Tibial nerve (tissue), 4 donors: ENCODE measurements at regions not wholly inside any gene's neighbourhood (a gene's known extent, or its start where the extent isn't known, plus 50 kb on each side); places are given as distances from the start of the nearest gene placed in this dataset.

Experiments used
- DNase-seq, 2 donors: peaks; one replicate each; pipeline ENCODE4 v3.0.0-alpha.2; 2019; ENCODE audit warnings: low spot score in 2 of 2
- H3K27ac ChIP-seq, 4 donors: fragments of 200-600 bp; sonication (generic) in 3 of 4; one replicate each; pipeline ENCODE4 v1.5.1; 2017 to 2019; ENCODE audit warnings: mild to moderate bottlenecking in 1 of 4
- H3K27me3 ChIP-seq, 2 donors: fragments of 200-600 bp; sonication (generic) in 1 of 2; one replicate each; pipeline versions ENCODE4 v1.5.1 to v1.6.0; 2017 to 2019
- H3K36me3 ChIP-seq, 3 donors: fragments of 200-600 bp; sonication (generic); one replicate each; pipeline ENCODE4 v1.5.1; 2018 to 2019
- H3K4me1 ChIP-seq, 4 donors: fragments of 200-600 bp; sonication (generic) in 3 of 4; one replicate each; pipeline ENCODE4 v1.5.1; 2017 to 2019
- H3K4me3 ChIP-seq, 4 donors: fragments of 200-600 bp; sonication (generic) in 3 of 4; one replicate each; pipeline ENCODE4 v1.5.1; 2017 to 2019; ENCODE audit warnings: mild to moderate bottlenecking in 1 of 4, moderate library complexity in 1 of 4
- H3K9me3 ChIP-seq, 4 donors: fragments of 200-600 bp; sonication (generic) in 3 of 4; one replicate each; pipeline ENCODE4 v1.5.1; 2017 to 2019
- CTCF ChIP-seq, 5 experiments: fragments of 200-600 bp in 3 of 5; fragments of 450-650 bp in 2 of 5; sonication (generic) in 3 of 5; IDR thresholded peaks; one replicate each; pipeline ENCODE4 v1.5.1; 2016 to 2019; ENCODE audit warnings: antibody characterized with exemption in 5 of 5, mild to moderate bottlenecking in 3 of 5, moderate library complexity in 2 of 5
- EP300 ChIP-seq, 2 donors: sonication (generic); formaldehyde crosslinking; IDR thresholded peaks; one replicate each; pipeline ENCODE4 v1.6.1; 2017; ENCODE audit warnings: antibody characterized with exemption in 2 of 2, mild to moderate bottlenecking in 1 of 2
- POLR2A ChIP-seq, 2 donors: fragments of 450-650 bp; IDR thresholded peaks; one replicate each; pipeline ENCODE4 v1.6.1; 2017; ENCODE audit warnings: antibody characterized with exemption in 2 of 2, mild to moderate bottlenecking in 2 of 2, moderate library complexity in 2 of 2
- WGBS, 2 donors: methylation state at CpG; one replicate each; pipeline ENCODE4 v1.1.5; 2018; 5-methylcytosine and 5-hydroxymethylcytosine counted together

GRCh38 chr16:22634954-22635353 is 124.3 kb downstream of the NPIPB5 start:
- Histone ChIP-seq H3K27me3 (no peaks in the 10 kb centered on the region), H3K36me3 (no peaks in the 10 kb centered on the region), H3K4me1 (no peaks in the 10 kb centered on the region), H3K27ac (no peak overlapping the region), H3K4me3 (no peak overlapping the region), H3K9me3 (peaks cover 0 to 14% (median 3%) of the 10 kb centered on the region in 4 donors)
- no peak for DNase-seq
- TF ChIP-seq CTCF (IDR thresholded peaks at IDR 0.05) (no peak), POLR2A (IDR thresholded peaks at IDR 0.05) (no peak), EP300 (IDR thresholded peaks at IDR 0.05) (no peak)

GRCh38 chr16:22635357-22635761 is 124.7 kb downstream of the NPIPB5 start:
- peaks cover 0 to 14% (median 3%) of the 10 kb centered on the region in 4 donors for H3K9me3 ChIP-seq
- no peak for DNase-seq
- H3K4me1 ChIP-seq = no peaks in the 10 kb centered on the region
- no peak overlapping the region for H3K4me3 ChIP-seq
- H3K27ac ChIP-seq = no peak overlapping the region
- no peaks in the 10 kb centered on the region for H3K27me3 ChIP-seq
- H3K36me3 ChIP-seq = no peaks in the 10 kb centered on the region
- 5 to 12% methylated on average over 2 of the region's 2 CpGs for WGBS, 2 donors
- TF ChIP-seq POLR2A (IDR thresholded peaks at IDR 0.05) (no peak), CTCF (IDR thresholded peaks at IDR 0.05) (no peak), EP300 (IDR thresholded peaks at IDR 0.05) (no peak)

- peaks cover 0 to 14% (median 3%) of the 10 kb centered on the region in 4 donors for H3K9me3 ChIP-seq
- H3K27ac ChIP-seq = no peak overlapping the region
- no peak overlapping the region for H3K4me3 ChIP-seq
- H3K4me1 ChIP-seq = no peaks in the 10 kb centered on the region
- H3K36me3 ChIP-seq = no peaks in the 10 kb centered on the region
- WGBS, 2 donors = 29 to 35% methylated on average over 6 of the region's 6 CpGs
- TF ChIP-seq EP300 (IDR thresholded peaks at IDR 0.05) = no peak
- no peak for TF ChIP-seq CTCF (IDR thresholded peaks at IDR 0.05)
- no peak for TF ChIP-seq POLR2A (IDR thresholded peaks at IDR 0.05)
- H3K27me3 ChIP-seq = no peaks in the 10 kb centered on the region
- no peak for DNase-seq
Measured at GRCh38 chr16:22635801-22636200, 125.1 kb downstream of the NPIPB5 start.

GRCh38 chr16:22638393-22639206 is 127.9 kb downstream of the NPIPB5 start:
- Histone ChIP-seq H3K36me3 (no peaks in the 10 kb centered on the region), H3K27ac (no peak overlapping the region), H3K27me3 (no peaks in the 10 kb centered on the region), H3K9me3 (peaks cover 0 to 14% (median 3%) of the 10 kb centered on the region in 4 donors), H3K4me3 (no peak overlapping the region), H3K4me1 (no peaks in the 10 kb centered on the region)
- 62 to 71% methylated on average over 8 of the region's 8 CpGs for WGBS, 2 donors
- TF ChIP-seq CTCF (IDR thresholded peaks at IDR 0.05) (no peak), POLR2A (IDR thresholded peaks at IDR 0.05) (no peak), EP300 (IDR thresholded peaks at IDR 0.05) (no peak)
- no peak for DNase-seq

- peaks cover 0 to 14% (median 3%) of the 10 kb centered on the region in 4 donors for H3K9me3 ChIP-seq
- TF ChIP-seq POLR2A (IDR thresholded peaks at IDR 0.05) (no peak), CTCF (IDR thresholded peaks at IDR 0.05) (no peak), EP300 (IDR thresholded peaks at IDR 0.05) (no peak)
- no peak for DNase-seq
Measured at GRCh38 chr16:22641131-22641628, 130.5 kb downstream of the NPIPB5 start.

More at GRCh38 chr16:22641131-22641628, 130.5 kb downstream of the NPIPB5 start:
- Histone ChIP-seq H3K27me3 (peaks cover 0 to under 1% of the 10 kb centered on the region in 2 donors), H3K27ac (no peak overlapping the region), H3K4me3 (no peak overlapping the region), H3K4me1 (no peaks in the 10 kb centered on the region), H3K36me3 (no peaks in the 10 kb centered on the region)
- WGBS, 2 donors = 31 to 52% methylated on average over 1 of the region's 1 CpG
